Adrenal gland (tissue), 5 donors: ENCODE measurements at regions not wholly inside any gene's neighbourhood (a gene's known extent, or its start where the extent isn't known, plus 50 kb on each side); places are given as distances from the start of the nearest gene placed in this dataset.

Source experiments
- CTCF ChIP-seq, 6 experiments: fragments of 450-650 bp in 4 of 6; fragments of 200-600 bp in 2 of 6; sonication (generic) in 1 of 6; IDR thresholded peaks; 1 replicate in 5 of 6; 2 replicates in 1 of 6; pipeline versions ENCODE4 v1.5.1 to v1.8.0; 2016 to 2021; ENCODE audit warnings: antibody characterized with exemption in 6 of 6, mild to moderate bottlenecking in 2 of 6, moderate library complexity in 1 of 6
- POLR2A ChIP-seq, 2 donors: fragments of 450-650 bp; IDR thresholded peaks; one replicate each; pipeline ENCODE4 v1.6.1; 2017; ENCODE audit warnings: antibody characterized with exemption in 2 of 2, mild to moderate bottlenecking in 2 of 2, moderate library complexity in 1 of 2
- donor health status: DM: no; HTN: no; CAD: no.

GRCh38 chr2:215717501-215718381 is 281.9 kb upstream of the FN1 start:
- no peak for TF ChIP-seq POLR2A (IDR thresholded peaks at IDR 0.05)
- TF ChIP-seq CTCF (IDR thresholded peaks at IDR 0.05), result no peak
